ENCODE measurements at regions not wholly inside any gene's neighbourhood (a gene's known extent, or its start where the extent isn't known, plus 50 kb on each side); places are given as distances from the start of the nearest gene placed in this dataset.

DNA sequence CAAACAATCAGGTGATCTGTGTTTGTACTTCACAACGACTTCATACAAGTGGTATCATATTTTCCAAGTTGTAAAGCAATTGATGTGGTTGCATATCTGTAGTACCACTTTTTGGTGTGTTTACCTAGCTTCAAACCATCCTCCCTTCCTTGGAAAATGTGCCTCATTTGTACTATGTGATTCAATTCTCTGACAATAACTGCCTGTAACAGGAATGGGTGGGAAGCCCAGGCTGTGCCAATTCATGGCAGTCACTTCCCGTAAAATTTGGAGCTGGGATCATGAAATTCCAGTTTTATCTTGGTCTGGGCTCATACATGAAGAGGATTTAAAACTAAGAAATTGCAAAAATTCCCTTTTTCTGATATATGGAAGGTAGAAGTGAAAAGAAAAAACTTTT is 250.1 kb downstream of the DIO2 start:
- no peak for DNase-seq (ENCODE audit: low read depth)

DNA sequence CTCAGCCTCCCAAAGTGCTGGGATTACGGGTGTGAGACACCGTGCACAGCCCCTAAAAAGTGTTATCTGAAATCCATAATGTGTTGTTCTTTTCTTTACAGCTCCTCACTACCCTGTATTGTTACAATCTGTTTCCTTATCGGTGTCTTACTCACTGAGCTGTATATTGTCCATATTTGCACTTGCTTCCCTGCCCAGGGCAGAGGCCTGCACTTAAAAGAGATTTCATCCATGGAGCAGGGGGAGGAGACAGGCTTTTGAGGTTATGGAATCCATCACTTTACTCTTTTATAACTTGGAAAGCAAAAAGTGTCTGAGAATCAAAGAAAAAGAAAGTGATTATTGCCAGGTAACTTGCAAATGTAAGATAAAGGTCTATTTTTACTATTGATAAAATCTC is 251.0 kb downstream of the DIO2 start:
- no peak for DNase-seq (ENCODE audit: low read depth)

DNA sequence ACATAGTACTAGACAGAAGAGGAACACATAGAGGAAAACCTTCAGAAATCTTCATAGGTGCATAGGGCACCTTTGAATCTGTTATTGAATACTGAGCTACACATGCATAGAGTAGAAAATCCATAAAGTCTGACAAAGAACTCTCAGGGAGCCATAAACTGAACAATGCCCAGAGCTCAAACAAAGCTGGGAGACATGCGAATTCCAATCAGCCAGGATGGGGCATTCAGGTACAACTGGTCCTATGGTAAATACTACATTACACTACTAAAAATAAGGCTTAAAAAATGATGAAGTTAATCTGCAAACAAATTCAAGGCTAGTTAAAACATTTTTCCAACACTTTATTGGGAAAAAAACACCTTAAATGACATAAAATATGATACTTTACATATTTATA is 259.7 kb downstream of the DIO2 start:
- DNase-seq (ENCODE audit: low read depth) = no peak

DNA sequence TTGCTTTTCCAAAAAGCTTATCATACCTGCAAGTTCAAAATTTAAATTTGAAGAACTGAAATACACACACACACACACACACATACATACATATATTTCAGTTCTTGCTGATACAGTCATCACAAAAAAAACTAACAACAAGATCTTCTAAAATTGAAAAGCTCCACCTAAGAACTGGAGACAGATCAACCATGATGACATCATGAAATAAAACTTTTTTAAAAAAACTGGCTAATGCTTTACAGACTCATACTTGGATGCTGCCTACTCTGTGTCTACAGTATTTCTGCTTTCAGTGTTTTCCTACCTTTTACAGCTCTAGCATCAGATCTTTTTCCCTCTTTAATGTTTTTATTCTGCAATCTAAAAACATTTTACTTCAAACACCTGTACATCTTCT is 261.4 kb downstream of the DIO2 start:
- no peak for DNase-seq (ENCODE audit: low read depth)

DNA sequence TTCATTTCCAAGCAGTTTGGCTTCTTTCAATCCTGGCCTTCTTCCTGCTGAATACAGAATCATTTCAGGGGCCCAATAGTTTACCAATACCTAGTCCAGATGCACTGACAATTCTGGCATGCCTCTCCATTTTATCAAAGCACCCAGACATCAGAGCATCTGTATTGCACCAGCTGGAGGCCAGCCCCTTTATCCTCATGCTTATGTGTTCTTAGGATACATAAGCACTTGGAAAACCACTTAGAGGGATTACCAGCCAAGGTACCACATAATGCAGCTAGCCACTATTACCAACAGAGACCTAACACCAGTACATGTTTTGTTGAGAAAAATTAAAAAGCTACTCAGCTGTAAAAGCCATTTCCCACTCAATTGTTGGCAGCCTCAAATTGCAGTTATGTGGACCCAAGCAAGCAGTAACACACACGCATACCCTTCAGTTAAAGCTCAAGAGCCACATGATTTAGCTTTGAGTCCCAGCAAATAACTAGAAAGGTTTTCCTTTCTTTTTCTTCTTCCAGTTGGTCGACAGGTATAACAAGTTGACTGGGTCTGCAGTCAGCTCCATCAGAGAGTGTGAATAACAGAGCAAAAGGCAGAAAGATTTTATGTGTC is 263.8 kb downstream of the DIO2 start:
- no peak for DNase-seq (ENCODE audit: low read depth)

DNA sequence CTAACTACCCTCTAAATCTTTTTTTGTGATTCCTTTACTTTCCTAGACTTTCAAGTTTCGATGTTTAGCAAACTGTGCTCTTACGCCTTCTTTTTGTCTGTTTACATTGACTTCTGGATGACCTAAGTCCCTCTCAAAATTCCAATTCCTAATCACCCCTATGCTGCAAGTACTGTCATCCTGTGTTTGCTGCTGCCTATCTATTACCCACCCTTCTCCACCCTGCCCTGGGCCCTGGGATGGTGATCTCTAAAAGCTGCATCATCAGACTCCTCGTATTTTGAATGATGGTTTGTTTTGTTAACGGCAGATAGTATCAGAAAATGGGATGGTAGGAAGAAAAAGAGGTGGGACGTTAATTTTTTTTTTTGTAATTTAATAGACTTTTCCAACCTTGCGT is 272.1 kb downstream of the DIO2 start:
- DNase-seq (ENCODE audit: low read depth) = no peak

DNA sequence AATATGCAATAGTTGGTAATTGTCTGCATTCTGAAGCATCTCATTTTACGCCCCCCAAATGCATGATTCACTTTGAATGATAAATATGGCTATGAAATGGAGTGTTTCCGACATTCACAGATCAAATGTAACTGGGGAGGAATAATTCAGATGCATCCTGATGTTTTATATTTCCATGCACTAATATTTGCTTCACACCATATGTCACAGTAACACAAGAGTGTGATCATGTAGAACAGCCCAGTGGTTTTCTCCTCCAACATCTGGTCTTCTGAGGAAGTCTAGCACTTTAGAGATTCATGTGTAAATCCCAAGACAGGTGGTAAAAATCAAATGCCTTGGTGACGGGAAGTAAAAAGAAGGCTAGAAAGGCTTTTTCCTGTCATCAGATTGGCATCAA is 273.1 kb downstream of the DIO2 start:
- no peak for DNase-seq (ENCODE audit: low read depth)

DNA sequence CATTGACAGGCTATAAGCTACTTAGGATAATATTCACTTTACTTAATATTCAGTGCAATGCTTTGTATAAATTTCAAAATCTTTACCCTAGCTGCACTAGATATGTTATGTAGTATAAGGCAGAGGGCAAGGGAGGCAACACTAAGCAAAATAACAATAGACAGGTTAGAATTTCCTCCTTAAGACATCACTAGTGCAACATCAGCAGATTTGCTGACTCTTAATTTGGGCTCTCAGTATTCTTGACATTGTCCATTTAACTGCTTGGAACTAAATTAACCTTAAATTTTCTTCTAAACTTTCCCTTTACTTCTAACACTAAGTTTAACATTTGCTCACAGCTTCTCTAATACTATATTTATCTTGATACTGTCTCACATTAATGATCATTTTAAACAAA is 273.9 kb downstream of the DIO2 start:
- no peak for DNase-seq (ENCODE audit: low read depth)

DNA sequence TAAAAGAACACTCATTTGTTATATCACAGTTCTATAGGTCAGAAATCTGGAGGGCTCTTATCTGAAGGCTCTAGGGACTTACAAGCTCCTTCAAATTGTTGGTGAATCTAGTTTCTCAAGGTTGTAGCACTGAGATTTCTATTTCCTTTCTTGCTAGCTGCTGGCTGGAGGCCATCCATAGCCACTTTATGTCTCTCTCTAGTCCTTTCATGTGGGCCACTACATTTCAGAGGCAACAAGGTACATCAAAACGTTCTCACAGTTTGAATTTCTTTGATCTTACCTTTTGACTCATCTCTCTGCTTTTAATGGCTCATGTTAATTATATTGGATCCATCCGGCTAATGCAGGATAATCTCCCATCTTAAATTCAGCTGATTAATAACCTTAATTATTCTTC is 286.8 kb downstream of the DIO2 start:
- DNase-seq (ENCODE audit: low read depth) = no peak

DNA sequence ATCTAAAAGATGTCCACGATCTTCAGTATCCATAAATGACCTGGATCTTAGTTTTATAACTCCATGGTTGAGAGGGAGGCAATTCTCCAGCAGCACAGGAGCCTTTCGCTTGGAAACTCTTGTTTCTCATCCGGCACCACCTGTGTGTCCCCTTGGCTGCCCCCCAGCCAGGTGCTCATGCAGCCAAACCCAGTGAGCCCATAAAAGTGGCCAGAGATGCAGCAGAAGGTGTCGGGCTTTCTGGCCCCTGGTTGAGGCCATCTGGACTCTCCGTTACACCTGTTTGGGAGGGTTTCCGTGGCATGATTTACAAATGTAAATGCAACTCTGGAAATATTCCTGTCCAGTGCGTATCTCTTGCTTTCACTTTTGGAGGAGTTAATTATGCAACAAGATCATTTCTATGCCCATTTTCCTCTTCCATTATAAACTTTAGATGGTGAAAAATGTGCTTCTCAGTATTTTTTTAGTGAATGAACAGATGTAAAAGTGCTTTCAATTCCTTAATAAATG is 291.1 kb downstream of the DIO2 start:
- no peak for DNase-seq (ENCODE audit: low read depth)
